K562 (cell line): ENCODE measurements at regions not wholly inside any gene's neighbourhood (a gene's known extent, or its start where the extent isn't known, plus 50 kb on each side); places are given as distances from the start of the nearest gene placed in this dataset.

ENCODE experiments used
- ATAC-seq: fragments of 200-7000 bp; cut with Tn5 transposase; 3 replicates; pipeline ENCODE4 v1.9.1; 2020; ENCODE audit warnings: moderate library complexity
- BruUV-seq: library from RNA; stranded (reverse); fragments of 400-500 nt; replicated peaks from 2 replicates; lab custom pipeline; 2021; lab: Mats Ljungman, UMichigan
- CTCF ChIA-PET: fragments of 300-600 bp; formaldehyde crosslinking; extraction: SDS; loops from one replicate; lab custom pipeline; 2021; ENCODE audit warnings: low intra/inter-chr PET ratio; lab: Yijun Ruan, JAX
- POLR2A ChIA-PET: fragments of 300-600, 350-650 bp; sonication (Branson Sonifier 250); formaldehyde crosslinking; extraction: SDS; loops from one replicate; lab custom pipeline; 2021; ENCODE audit warnings: antibody characterized with exemption, inconsistent platforms; lab: Yijun Ruan, JAX
- DNase-seq, 4 experiments: peaks; one replicate each; pipeline versions ENCODE4 v3.0.0 to v3.0.0-alpha.2; 2011 to 2018; ENCODE audit warnings: low spot score in 3 of 4, mixed read lengths in 3 of 4; ENCODE audit errors: extremely low read depth in 1 of 4
- FAIRE-seq: peaks from 2 replicates; lab custom pipeline; 2011; peaks lifted over from hg19 to GRCh38; lab: Jason Lieb, UNC
- H2AFZ ChIP-seq: 2 replicates; pipeline ENCODE4 v1.6.0; 2011; ENCODE audit warnings: low read depth, low read length, control low read depth, inconsistent platforms
- H3K27ac ChIP-seq: fragments of 200-600 bp; 3 replicates; pipeline ENCODE4 v1.8.0; 2011; ENCODE audit warnings: low read depth, mild to moderate bottlenecking, control low read depth, inconsistent platforms, low read length, moderate library complexity, mixed read lengths; ENCODE audit errors: extremely low read depth
- H3K27me3 ChIP-seq, 2 experiments: fragments of 300-600 bp in 1 of 2; 2 replicates in 1 of 2; 3 replicates in 1 of 2; pipeline versions ENCODE4 v1.6.0 to v1.8.0; 2011; ENCODE audit warnings: inconsistent platforms in 2 of 2, low read length in 2 of 2, mild to moderate bottlenecking in 1 of 2, mixed read lengths in 1 of 2, moderate library complexity in 1 of 2; ENCODE audit not compliant: control insufficient read depth in 2 of 2, insufficient read depth in 2 of 2
- H3K36me3 ChIP-seq: fragments of 300-600 bp; 3 replicates; pipeline ENCODE4 v1.8.0; 2011; ENCODE audit warnings: mild to moderate bottlenecking, low read length, inconsistent platforms; ENCODE audit not compliant: control insufficient read depth, insufficient read depth
- H3K4me1 ChIP-seq, 2 experiments: fragments of 200-600 bp in 1 of 2; replicated peaks in 1 of 2; 2 replicates in 1 of 2; 3 replicates in 1 of 2; pipeline versions ENCODE4 v1.5.1 to v1.8.0; 2011; ENCODE audit warnings: inconsistent platforms in 2 of 2, low read length in 2 of 2, mild to moderate bottlenecking in 1 of 2, mixed read lengths in 1 of 2, moderate library complexity in 1 of 2; ENCODE audit not compliant: control insufficient read depth in 2 of 2, insufficient read depth in 2 of 2
- H3K4me2 ChIP-seq: 2 replicates; pipeline ENCODE4 v1.6.1; 2011; ENCODE audit warnings: low read length, control low read depth, inconsistent platforms, mixed read lengths; ENCODE audit not compliant: insufficient read depth
- H3K4me3 ChIP-seq: fragments of 200-600 bp; sonication (generic), shearing (Covaris generic); 2 replicates; pipeline ENCODE4 v1.5.1; 2016; ENCODE audit warnings: control low read depth, inconsistent platforms
- H3K79me2 ChIP-seq: fragments of 200-600 bp; 3 replicates; pipeline ENCODE4 v1.8.0; 2011; ENCODE audit warnings: low read length, inconsistent platforms; ENCODE audit not compliant: control insufficient read depth, insufficient read depth
- H3K9ac ChIP-seq, 2 experiments: 2 replicates each; pipeline versions ENCODE4 v1.6.0 to v1.6.1; 2011; ENCODE audit warnings: low read depth in 2 of 2, low read length in 2 of 2, control low read depth in 1 of 2, inconsistent platforms in 1 of 2, mild to moderate bottlenecking in 1 of 2, mixed read lengths in 1 of 2; ENCODE audit not compliant: insufficient read depth in 1 of 2
- H3K9me1 ChIP-seq: one replicate; pipeline ENCODE4 v1.6.0; 2011; ENCODE audit warnings: inconsistent platforms, mild to moderate bottlenecking, low read length, moderate library complexity; ENCODE audit not compliant: control insufficient read depth, insufficient read depth
- H3K9me3 ChIP-seq: replicated peaks from 2 replicates; pipeline ENCODE4 v1.5.1; 2011; ENCODE audit warnings: low read depth, low read length, inconsistent platforms; ENCODE audit not compliant: control insufficient read depth, insufficient read depth
- H4K20me1 ChIP-seq: replicated peaks from 2 replicates; pipeline ENCODE4 v1.6.1; 2011; ENCODE audit warnings: low read length, inconsistent platforms, mixed read lengths; ENCODE audit not compliant: control insufficient read depth, insufficient read depth
- CHD4 ChIP-seq: fragments of 200-600 bp; sonication (generic); IDR thresholded peaks from 3 replicates; pipeline ENCODE4 v1.6.1; 2012; ENCODE audit warnings: low read depth, mild to moderate bottlenecking, mixed read lengths, low read length, inconsistent platforms; ENCODE audit not compliant: insufficient read depth, insufficient replicate concordance, poor library complexity, severe bottlenecking
- NR2C1 ChIP-seq, 2 experiments: fragments of 450-650 bp; IDR thresholded peaks; 2 replicates each; pipeline ENCODE4 v1.6.1; 2017; ENCODE audit warnings: mild to moderate bottlenecking in 2 of 2, antibody characterized with exemption in 1 of 2, inconsistent platforms in 1 of 2, missing compliant biosample characterization in 1 of 2, missing genetic modification characterization in 1 of 2
- NR2F6 ChIP-seq: fragments of 450-650 bp; formaldehyde crosslinking; IDR thresholded peaks from 2 replicates; pipeline ENCODE4 v1.4.0; 2020; ENCODE audit warnings: mild to moderate bottlenecking
- SIRT6 ChIP-seq: IDR thresholded peaks from one replicate; pipeline ENCODE4 v1.6.1; 2012; ENCODE audit warnings: low read depth, mild to moderate bottlenecking, control low read depth, inconsistent platforms, low read length, moderate library complexity
- SMARCC2 ChIP-seq: fragments of 450-650 bp; IDR thresholded peaks from 2 replicates; pipeline ENCODE4 v1.6.1; 2017; ENCODE audit warnings: antibody characterized with exemption, moderate library complexity, mild to moderate bottlenecking, low read depth
- SRSF9 ChIP-seq: fragments of 200-400 bp; formaldehyde crosslinking; IDR thresholded peaks from 2 replicates; pipeline ENCODE4 v1.6.1; 2017; ENCODE audit warnings: low read depth, low read length, borderline replicate concordance
- ZNF57 ChIP-seq: fragments of 450-650 bp; formaldehyde crosslinking; IDR thresholded peaks from 2 replicates; pipeline ENCODE4 v1.4.0; 2020; ENCODE audit warnings: mild to moderate bottlenecking, moderate library complexity
- WGBS: fragments of 100-300 bp; shearing (Covaris generic); methylation state at CpG from one replicate; pipeline ENCODE4 v1.1.6; 2016; ENCODE audit warnings: low coverage, mixed read lengths; ENCODE audit not compliant: insufficient coverage; ENCODE audit errors: missing lambda C conversion rate; 5-methylcytosine and 5-hydroxymethylcytosine counted together
- in situ Hi-C: fragments of 300-500 bp; cut with MboI; formaldehyde crosslinking; loops from 4 replicates; pipeline ENCODE4 v1.15.0; 2018; ENCODE audit warnings: inconsistent platforms, mixed read lengths
- intact Hi-C: fragments of 100-400 bp; cut with micrococcal nuclease; formaldehyde crosslinking; loops from 2 replicates; pipeline ENCODE4 v1.14.2; 2022
- TF ChIP-seq, protein P1 (sequence below): sonication (generic); formaldehyde crosslinking; IDR thresholded peaks from 2 replicates; pipeline ENCODE4 v1.8.1; 2022; ENCODE audit warnings: missing genetic modification reagents
- TF ChIP-seq, protein P2 (sequence below): fragments of 250-450 bp; sonication (Bioruptor Pico); IDR thresholded peaks from 2 replicates; pipeline ENCODE4 v1.6.1; 2021; ENCODE audit warnings: mild to moderate bottlenecking
- TF ChIP-seq, protein P3 (sequence below): fragments of 150-350 bp; IDR thresholded peaks from 2 replicates; pipeline ENCODE4 v1.6.1; 2014; ENCODE audit warnings: low read depth, mild to moderate bottlenecking, low read length, borderline replicate concordance
- TF ChIP-seq, protein P4 (sequence below), 2 experiments: fragments of 450-650 bp in 1 of 2; IDR thresholded peaks; 2 replicates each; pipeline ENCODE4 v1.6.1; 2011 to 2017; ENCODE audit warnings: low read depth in 2 of 2, antibody characterized with exemption in 1 of 2, borderline replicate concordance in 1 of 2, low read length in 1 of 2, mild to moderate bottlenecking in 1 of 2, mixed read lengths in 1 of 2; ENCODE audit not compliant: control insufficient read depth in 1 of 2

DNA sequence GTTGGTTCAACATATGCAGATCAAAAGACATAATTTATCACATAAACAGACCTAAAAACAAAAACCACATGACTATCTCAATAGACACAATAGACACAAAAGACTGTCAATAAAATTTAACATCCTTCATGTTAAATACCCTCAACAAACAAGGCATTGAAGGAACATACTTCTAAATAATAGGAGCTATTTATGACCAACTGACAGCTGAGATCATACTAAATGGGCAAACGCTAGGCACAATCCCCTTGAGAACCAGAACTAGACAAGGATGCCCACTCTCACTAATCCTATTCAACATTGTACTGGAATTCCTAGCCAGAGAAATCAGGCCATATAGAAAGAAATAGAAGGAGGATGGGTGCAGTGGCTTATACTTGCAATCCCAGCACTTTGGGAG is 50.3 kb upstream of the GLYAT start:
- CTCF ChIA-PET: no interaction called here
- FAIRE-seq: no peak
- TF ChIP-seq SMARCC2 (no peak), NR2F6 (CRISPR knock-in tag) (no peak), ZNF57 (CRISPR knock-in tag) (no peak), NR2C1 (IDR thresholded peaks at IDR 0.05) (no peak), NR2C1 (tag; IDR thresholded peaks at IDR 0.05) (no peak), SIRT6 (no peak), CHD4 (no peak), SRSF9 (no peak)
- TF ChIP-seq, protein P1, sequence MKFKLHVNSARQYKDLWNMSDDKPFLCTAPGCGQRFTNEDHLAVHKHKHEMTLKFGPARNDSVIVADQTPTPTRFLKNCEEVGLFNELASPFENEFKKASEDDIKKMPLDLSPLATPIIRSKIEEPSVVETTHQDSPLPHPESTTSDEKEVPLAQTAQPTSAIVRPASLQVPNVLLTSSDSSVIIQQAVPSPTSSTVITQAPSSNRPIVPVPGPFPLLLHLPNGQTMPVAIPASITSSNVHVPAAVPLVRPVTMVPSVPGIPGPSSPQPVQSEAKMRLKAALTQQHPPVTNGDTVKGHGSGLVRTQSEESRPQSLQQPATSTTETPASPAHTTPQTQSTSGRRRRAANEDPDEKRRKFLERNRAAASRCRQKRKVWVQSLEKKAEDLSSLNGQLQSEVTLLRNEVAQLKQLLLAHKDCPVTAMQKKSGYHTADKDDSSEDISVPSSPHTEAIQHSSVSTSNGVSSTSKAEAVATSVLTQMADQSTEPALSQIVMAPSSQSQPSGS: no peak
- TF ChIP-seq, protein P2, sequence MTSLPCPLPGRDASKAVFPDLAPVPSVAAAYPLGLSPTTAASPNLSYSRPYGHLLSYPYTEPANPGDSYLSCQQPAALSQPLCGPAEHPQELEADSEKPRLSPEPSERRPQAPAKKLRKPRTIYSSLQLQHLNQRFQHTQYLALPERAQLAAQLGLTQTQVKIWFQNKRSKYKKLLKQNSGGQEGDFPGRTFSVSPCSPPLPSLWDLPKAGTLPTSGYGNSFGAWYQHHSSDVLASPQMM (CRISPR knock-in tag): no peak
- TF ChIP-seq, protein P3, sequence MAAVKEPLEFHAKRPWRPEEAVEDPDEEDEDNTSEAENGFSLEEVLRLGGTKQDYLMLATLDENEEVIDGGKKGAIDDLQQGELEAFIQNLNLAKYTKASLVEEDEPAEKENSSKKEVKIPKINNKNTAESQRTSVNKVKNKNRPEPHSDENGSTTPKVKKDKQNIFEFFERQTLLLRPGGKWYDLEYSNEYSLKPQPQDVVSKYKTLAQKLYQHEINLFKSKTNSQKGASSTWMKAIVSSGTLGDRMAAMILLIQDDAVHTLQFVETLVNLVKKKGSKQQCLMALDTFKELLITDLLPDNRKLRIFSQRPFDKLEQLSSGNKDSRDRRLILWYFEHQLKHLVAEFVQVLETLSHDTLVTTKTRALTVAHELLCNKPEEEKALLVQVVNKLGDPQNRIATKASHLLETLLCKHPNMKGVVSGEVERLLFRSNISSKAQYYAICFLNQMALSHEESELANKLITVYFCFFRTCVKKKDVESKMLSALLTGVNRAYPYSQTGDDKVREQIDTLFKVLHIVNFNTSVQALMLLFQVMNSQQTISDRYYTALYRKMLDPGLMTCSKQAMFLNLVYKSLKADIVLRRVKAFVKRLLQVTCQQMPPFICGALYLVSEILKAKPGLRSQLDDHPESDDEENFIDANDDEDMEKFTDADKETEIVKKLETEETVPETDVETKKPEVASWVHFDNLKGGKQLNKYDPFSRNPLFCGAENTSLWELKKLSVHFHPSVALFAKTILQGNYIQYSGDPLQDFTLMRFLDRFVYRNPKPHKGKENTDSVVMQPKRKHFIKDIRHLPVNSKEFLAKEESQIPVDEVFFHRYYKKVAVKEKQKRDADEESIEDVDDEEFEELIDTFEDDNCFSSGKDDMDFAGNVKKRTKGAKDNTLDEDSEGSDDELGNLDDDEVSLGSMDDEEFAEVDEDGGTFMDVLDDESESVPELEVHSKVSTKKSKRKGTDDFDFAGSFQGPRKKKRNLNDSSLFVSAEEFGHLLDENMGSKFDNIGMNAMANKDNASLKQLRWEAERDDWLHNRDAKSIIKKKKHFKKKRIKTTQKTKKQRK: no peak
- TF ChIP-seq, protein P4, sequence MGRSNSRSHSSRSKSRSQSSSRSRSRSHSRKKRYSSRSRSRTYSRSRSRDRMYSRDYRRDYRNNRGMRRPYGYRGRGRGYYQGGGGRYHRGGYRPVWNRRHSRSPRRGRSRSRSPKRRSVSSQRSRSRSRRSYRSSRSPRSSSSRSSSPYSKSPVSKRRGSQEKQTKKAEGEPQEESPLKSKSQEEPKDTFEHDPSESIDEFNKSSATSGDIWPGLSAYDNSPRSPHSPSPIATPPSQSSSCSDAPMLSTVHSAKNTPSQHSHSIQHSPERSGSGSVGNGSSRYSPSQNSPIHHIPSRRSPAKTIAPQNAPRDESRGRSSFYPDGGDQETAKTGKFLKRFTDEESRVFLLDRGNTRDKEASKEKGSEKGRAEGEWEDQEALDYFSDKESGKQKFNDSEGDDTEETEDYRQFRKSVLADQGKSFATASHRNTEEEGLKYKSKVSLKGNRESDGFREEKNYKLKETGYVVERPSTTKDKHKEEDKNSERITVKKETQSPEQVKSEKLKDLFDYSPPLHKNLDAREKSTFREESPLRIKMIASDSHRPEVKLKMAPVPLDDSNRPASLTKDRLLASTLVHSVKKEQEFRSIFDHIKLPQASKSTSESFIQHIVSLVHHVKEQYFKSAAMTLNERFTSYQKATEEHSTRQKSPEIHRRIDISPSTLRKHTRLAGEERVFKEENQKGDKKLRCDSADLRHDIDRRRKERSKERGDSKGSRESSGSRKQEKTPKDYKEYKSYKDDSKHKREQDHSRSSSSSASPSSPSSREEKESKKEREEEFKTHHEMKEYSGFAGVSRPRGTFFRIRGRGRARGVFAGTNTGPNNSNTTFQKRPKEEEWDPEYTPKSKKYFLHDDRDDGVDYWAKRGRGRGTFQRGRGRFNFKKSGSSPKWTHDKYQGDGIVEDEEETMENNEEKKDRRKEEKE (IDR thresholded peaks at IDR 0.05; ENCODE audit: borderline replicate concordance in 1 of 2, control insufficient read depth in 1 of 2, low read depth in 2 of 2, low read length in 1 of 2): no peak

More for the DNA sequence above, 50.3 kb upstream of the GLYAT start:
- POLR2A ChIA-PET: no interaction called here
- Histone ChIP-seq H3K27me3 (no peaks in the 10 kb centered on the region), H3K4me2 (no peak overlapping the region), H3K9me3 (peaks cover 15% of the 10 kb centered on the region), H3K36me3 (peaks cover 4% of the 10 kb centered on the region; the same call in 2 of the 3 replicates), H3K9me1 (no peaks in the 10 kb centered on the region), H3K27ac (no peak overlapping the region), H3K4me3 (no peak overlapping the region), H4K20me1 (no peaks in the 10 kb centered on the region), H3K4me1 (peaks cover 0 to 9% of the 10 kb centered on the region in 2 experiments; a peak in 3 of 5 replicates), H3K9ac (no peak overlapping the region), H2AFZ (no peak overlapping the region), H3K79me2 (no peaks in the 10 kb centered on the region)
- 90% methylated on average over 1 of the region's 1 CpG for WGBS
- BruUV-seq: no TSS peak
- ATAC-seq: no peak
- intact Hi-C loops (no loop called here), in situ Hi-C loops (loop anchor here (10.0 kb wide), 1 partner anchor 107 kb away; no protein-coding TSS in a partner anchor)
- DNase-seq: no peak
